ENCODE measurements at regions not wholly inside any gene's neighbourhood (a gene's known extent, or its start where the extent isn't known, plus 50 kb on each side); places are given as distances from the start of the nearest gene placed in this dataset.

DNA sequence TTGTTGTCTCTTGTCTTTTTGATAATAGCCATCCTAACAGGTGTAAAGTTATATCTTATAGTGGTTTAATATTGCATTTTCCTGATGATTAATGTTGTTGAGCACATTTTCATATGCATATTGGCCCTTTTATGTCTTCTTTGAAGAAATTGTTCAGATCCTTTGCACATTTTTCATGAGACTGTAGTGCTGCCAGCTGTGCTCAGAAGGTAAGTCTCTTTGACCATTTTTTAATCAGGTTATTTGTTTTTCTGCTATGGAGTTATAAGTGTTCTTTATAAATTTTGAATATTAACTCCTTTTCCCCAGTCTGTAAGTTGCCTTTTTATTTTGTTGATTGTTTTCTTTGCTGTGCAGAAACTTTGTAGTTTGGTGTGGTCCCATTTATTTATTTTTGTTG, 55.8 kb upstream of the ZNF184 start:
- Mint-ChIP-seq H3K27me3 (ENCODE audit: low read depth) (peaks cover 31% of the 10 kb centered on the region), H3K4me3 (no peak overlapping the region), H3K27ac (ENCODE audit: unreplicated experiment) (no peak overlapping the region), H3K36me3 (ENCODE audit: low read depth) (peaks cover 2% of the 10 kb centered on the region), H3K4me1 (no peaks in the 10 kb centered on the region), H3K9me3 (peaks cover 3% of the 10 kb centered on the region)
- TF ChIP-seq, protein P1, sequence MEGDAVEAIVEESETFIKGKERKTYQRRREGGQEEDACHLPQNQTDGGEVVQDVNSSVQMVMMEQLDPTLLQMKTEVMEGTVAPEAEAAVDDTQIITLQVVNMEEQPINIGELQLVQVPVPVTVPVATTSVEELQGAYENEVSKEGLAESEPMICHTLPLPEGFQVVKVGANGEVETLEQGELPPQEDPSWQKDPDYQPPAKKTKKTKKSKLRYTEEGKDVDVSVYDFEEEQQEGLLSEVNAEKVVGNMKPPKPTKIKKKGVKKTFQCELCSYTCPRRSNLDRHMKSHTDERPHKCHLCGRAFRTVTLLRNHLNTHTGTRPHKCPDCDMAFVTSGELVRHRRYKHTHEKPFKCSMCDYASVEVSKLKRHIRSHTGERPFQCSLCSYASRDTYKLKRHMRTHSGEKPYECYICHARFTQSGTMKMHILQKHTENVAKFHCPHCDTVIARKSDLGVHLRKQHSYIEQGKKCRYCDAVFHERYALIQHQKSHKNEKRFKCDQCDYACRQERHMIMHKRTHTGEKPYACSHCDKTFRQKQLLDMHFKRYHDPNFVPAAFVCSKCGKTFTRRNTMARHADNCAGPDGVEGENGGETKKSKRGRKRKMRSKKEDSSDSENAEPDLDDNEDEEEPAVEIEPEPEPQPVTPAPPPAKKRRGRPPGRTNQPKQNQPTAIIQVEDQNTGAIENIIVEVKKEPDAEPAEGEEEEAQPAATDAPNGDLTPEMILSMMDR (conservative IDR thresholded peaks at IDR 0.05) = no peak
- no peak for DNase-seq (ENCODE audit: low read depth, low spot score)
